ENCODE measurements at regions not wholly inside any gene's neighbourhood (a gene's known extent, or its start where the extent isn't known, plus 50 kb on each side); places are given as distances from the start of the nearest gene placed in this dataset.

GRCh38 chr11:71101606-71102005, 150.8 kb downstream of the SHANK2 start:
- TF ChIP-seq CTCF (IDR thresholded peaks at IDR 0.05) (no peak), POLR2A (IDR thresholded peaks at IDR 0.05) (no peak)
